ENCODE measurements at regions not wholly inside any gene's neighbourhood (a gene's known extent, or its start where the extent isn't known, plus 50 kb on each side); places are given as distances from the start of the nearest gene placed in this dataset.

DNA sequence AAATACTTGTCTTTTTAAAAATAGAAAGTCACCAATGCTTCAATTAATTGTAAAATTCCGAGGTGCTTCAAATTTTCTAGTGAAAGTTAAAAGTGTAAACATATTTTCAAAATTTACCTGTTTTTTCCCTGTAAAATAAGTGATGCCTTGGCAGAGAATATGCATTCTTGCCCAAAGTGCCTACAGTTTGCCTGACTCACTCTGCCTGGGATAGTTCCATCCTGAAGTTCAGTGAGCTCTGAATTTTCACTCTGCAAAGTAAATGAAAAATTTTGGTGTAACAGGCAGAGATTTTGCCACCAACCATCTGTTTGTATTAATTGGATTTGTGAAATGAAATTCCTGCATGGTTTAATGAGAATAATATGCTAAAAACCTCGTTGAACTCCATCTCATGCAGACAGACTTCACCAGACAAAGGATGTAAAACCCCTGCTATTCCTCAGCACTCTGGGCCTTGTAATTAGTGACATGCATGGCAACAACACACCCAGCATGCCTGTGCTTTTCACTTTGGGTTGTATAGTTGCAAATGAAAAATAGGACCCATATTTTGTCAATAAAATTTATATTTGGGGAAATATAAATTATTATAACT, 117.4 kb upstream of the GNAI1 start:
- TF ChIP-seq POLR2A (IDR thresholded peaks at IDR 0.05) = no peak
- TF ChIP-seq, protein P1, sequence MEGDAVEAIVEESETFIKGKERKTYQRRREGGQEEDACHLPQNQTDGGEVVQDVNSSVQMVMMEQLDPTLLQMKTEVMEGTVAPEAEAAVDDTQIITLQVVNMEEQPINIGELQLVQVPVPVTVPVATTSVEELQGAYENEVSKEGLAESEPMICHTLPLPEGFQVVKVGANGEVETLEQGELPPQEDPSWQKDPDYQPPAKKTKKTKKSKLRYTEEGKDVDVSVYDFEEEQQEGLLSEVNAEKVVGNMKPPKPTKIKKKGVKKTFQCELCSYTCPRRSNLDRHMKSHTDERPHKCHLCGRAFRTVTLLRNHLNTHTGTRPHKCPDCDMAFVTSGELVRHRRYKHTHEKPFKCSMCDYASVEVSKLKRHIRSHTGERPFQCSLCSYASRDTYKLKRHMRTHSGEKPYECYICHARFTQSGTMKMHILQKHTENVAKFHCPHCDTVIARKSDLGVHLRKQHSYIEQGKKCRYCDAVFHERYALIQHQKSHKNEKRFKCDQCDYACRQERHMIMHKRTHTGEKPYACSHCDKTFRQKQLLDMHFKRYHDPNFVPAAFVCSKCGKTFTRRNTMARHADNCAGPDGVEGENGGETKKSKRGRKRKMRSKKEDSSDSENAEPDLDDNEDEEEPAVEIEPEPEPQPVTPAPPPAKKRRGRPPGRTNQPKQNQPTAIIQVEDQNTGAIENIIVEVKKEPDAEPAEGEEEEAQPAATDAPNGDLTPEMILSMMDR (IDR thresholded peaks at IDR 0.05) = no peak
